A549 (cell line): ENCODE measurements at regions not wholly inside any gene's neighbourhood (a gene's known extent, or its start where the extent isn't known, plus 50 kb on each side); places are given as distances from the start of the nearest gene placed in this dataset.
A peak's percentile ranks its signal among the peaks of the same experiment; 100 is the strongest.

ENCODE experiments used
- ATAC-seq, 2 experiments: fragments of 200-7000 bp in 1 of 2; fragments of >200 bp in 1 of 2; cut with Nextera tagmentation in 1 of 2; cut with Tn5 transposase in 1 of 2; 3 replicates each; pipeline versions ENCODE4 v1.8.0 to v1.9.1; 2018 to 2020; ENCODE audit warnings: mild to moderate bottlenecking in 1 of 2, moderate library complexity in 1 of 2
- CTCF ChIA-PET: fragments of 300-600 bp; sonication (Branson Sonifier 250); formaldehyde crosslinking; extraction: SDS; loops from one replicate; lab custom pipeline; 2021; ENCODE audit warnings: antibody characterized with exemption, inconsistent platforms; lab: Yijun Ruan, JAX
- POLR2A ChIA-PET: fragments of 350-600 bp; formaldehyde crosslinking; extraction: SDS; loops from one replicate; lab custom pipeline; 2021; ENCODE audit warnings: antibody characterized with exemption, inconsistent platforms; lab: Yijun Ruan, JAX
- DNase-seq, 2 experiments: peaks; one replicate each; pipeline versions ENCODE4 v3.0.0 to v3.0.0-alpha.2; 2011 to 2016; ENCODE audit warnings: low read depth in 1 of 2, low spot score in 1 of 2
- FAIRE-seq: peaks from 2 replicates; lab custom pipeline; 2011; peaks lifted over from hg19 to GRCh38; lab: Jason Lieb, UNC
- H3K27ac ChIP-seq, 2 experiments: fragments of >200 bp; sonication (Bioruptor Twin); formaldehyde crosslinking; 3 replicates each; pipeline ENCODE4 v1.5.1; 2016 to 2017
- H3K4me1 ChIP-seq: fragments of >200 bp; sonication (Bioruptor Twin); formaldehyde crosslinking; 3 replicates; pipeline ENCODE4 v1.6.1; 2016
- H3K4me2 ChIP-seq: fragments of >200 bp; sonication (Bioruptor Twin); formaldehyde crosslinking; 3 replicates; pipeline ENCODE4 v1.6.1; 2016
- H3K4me3 ChIP-seq: fragments of >200 bp; sonication (Bioruptor Twin); formaldehyde crosslinking; 3 replicates; pipeline ENCODE4 v1.5.1; 2016
- H3K9me3 ChIP-seq: fragments of >200 bp; sonication (Bioruptor Twin); formaldehyde crosslinking; 3 replicates; pipeline ENCODE4 v1.6.1; 2016
- CBX2 ChIP-seq: fragments of 200-600 bp; sonication (generic); IDR thresholded peaks from 2 replicates; pipeline ENCODE4 v1.6.1; 2016; ENCODE audit warnings: low read depth, mild to moderate bottlenecking, borderline replicate concordance
- CBX8 ChIP-seq: fragments of 200-600 bp; sonication (generic); IDR thresholded peaks from 2 replicates; pipeline ENCODE4 v1.6.1; 2016
- EP300 ChIP-seq, 2 experiments: fragments of >200 bp; sonication (Bioruptor Twin); formaldehyde crosslinking; IDR thresholded peaks; 2 replicates in 1 of 2; 3 replicates in 1 of 2; pipeline ENCODE4 v1.6.1; 2016 to 2017
- ESRRA ChIP-seq: fragments of 150-350 bp; IDR thresholded peaks from 2 replicates; pipeline ENCODE4 v1.6.1; 2014; ENCODE audit warnings: mild to moderate bottlenecking, low read length, borderline replicate concordance
- FOSB ChIP-seq: fragments of 250-450 bp; sonication (Bioruptor Pico); IDR thresholded peaks from 2 replicates; pipeline ENCODE4 v1.5.0; 2020; ENCODE audit warnings: mild to moderate bottlenecking, moderate library complexity
- FOSL2 ChIP-seq, 2 experiments: fragments of 450-650 bp in 1 of 2; fragments of >200 bp in 1 of 2; sonication (Bioruptor Twin) in 1 of 2; formaldehyde crosslinking; IDR thresholded peaks; 2 replicates each; pipeline versions ENCODE4 v1.5.0 to v1.6.1; 2016 to 2020; ENCODE audit warnings: mild to moderate bottlenecking in 1 of 2, moderate library complexity in 1 of 2
- HOXB13 ChIP-seq: fragments of 250-450 bp; sonication (Bioruptor Pico); IDR thresholded peaks from 2 replicates; pipeline ENCODE4 v1.5.0; 2020; ENCODE audit warnings: low read depth, mild to moderate bottlenecking, moderate library complexity
- HOXB5 ChIP-seq: fragments of 250-450 bp; sonication (Bioruptor Pico); IDR thresholded peaks from 2 replicates; pipeline ENCODE4 v1.5.0; 2020; ENCODE audit warnings: mild to moderate bottlenecking, moderate library complexity
- MAFK ChIP-seq: fragments of 450-650 bp; IDR thresholded peaks from 2 replicates; pipeline ENCODE4 v1.6.1; 2014; ENCODE audit not compliant: partially characterized antibody
- MYC ChIP-seq: IDR thresholded peaks from 2 replicates; pipeline ENCODE4 v1.6.1; 2012; ENCODE audit warnings: mild to moderate bottlenecking, inconsistent platforms, low read length, improper control_type of control experiment, borderline replicate concordance
- NPAS2 ChIP-seq: fragments of 250-450 bp; sonication (Bioruptor Pico); IDR thresholded peaks from 2 replicates; pipeline ENCODE4 v1.8.0; 2022; ENCODE audit warnings: mild to moderate bottlenecking, moderate library complexity, borderline replicate concordance
- PHF8 ChIP-seq: fragments of 200-600 bp; sonication (generic); IDR thresholded peaks from 2 replicates; pipeline ENCODE4 v1.6.1; 2016; ENCODE audit warnings: low read depth, mild to moderate bottlenecking, antibody characterized with exemption, moderate library complexity, borderline replicate concordance
- POLR2AphosphoS2 ChIP-seq: conservative IDR thresholded peaks from 2 replicates; pipeline ENCODE4 v1.6.1; 2012; ENCODE audit warnings: low read length, improper control_type of control experiment, inconsistent platforms
- RCOR1 ChIP-seq: fragments of 150-350 bp; IDR thresholded peaks from 2 replicates; pipeline ENCODE4 v1.6.1; 2014; ENCODE audit warnings: antibody characterized with exemption, low read length, low read depth
- RFX5 ChIP-seq: fragments of 450-650 bp; IDR thresholded peaks from 2 replicates; pipeline ENCODE4 v1.7.1; 2014; ENCODE audit warnings: antibody characterized with exemption, mild to moderate bottlenecking, moderate library complexity
- TFCP2L1 ChIP-seq: fragments of 250-450 bp; sonication (Bioruptor Pico); IDR thresholded peaks from 2 replicates; pipeline ENCODE4 v1.5.0; 2021; ENCODE audit warnings: mild to moderate bottlenecking
- ZC3H11A ChIP-seq: fragments of 450-650 bp; IDR thresholded peaks from 2 replicates; pipeline ENCODE4 v1.6.1; 2014; ENCODE audit warnings: antibody characterized with exemption, mild to moderate bottlenecking
- ZFP36 ChIP-seq: fragments of 450-650 bp; IDR thresholded peaks from 2 replicates; pipeline ENCODE4 v1.6.1; 2014; ENCODE audit warnings: borderline replicate concordance; ENCODE audit not compliant: partially characterized antibody
- ZSCAN20 ChIP-seq: fragments of 250-450 bp; sonication (Bioruptor Pico); IDR thresholded peaks from 2 replicates; pipeline ENCODE4 v1.8.0; 2022; ENCODE audit warnings: mild to moderate bottlenecking, moderate library complexity
- WGBS: methylation state at CpG from one replicate; pipeline ENCODE4 v1.1.6; 2017; ENCODE audit errors: missing lambda C conversion rate; 5-methylcytosine and 5-hydroxymethylcytosine counted together
- TF ChIP-seq, protein P1 (sequence below): fragments of 250-450 bp; sonication (Bioruptor Pico); IDR thresholded peaks from 2 replicates; pipeline ENCODE4 v1.5.0; 2021; ENCODE audit warnings: mild to moderate bottlenecking, moderate library complexity, borderline replicate concordance
- TF ChIP-seq, protein P2 (sequence below): fragments of >200 bp; sonication (Bioruptor Twin); formaldehyde crosslinking; IDR thresholded peaks from 3 replicates; pipeline ENCODE4 v1.6.1; 2016
- TF ChIP-seq, protein P3 (sequence below): fragments of 450-650 bp; IDR thresholded peaks from 2 replicates; pipeline ENCODE4 v1.6.1; 2014; ENCODE audit warnings: antibody characterized with exemption

DNA sequence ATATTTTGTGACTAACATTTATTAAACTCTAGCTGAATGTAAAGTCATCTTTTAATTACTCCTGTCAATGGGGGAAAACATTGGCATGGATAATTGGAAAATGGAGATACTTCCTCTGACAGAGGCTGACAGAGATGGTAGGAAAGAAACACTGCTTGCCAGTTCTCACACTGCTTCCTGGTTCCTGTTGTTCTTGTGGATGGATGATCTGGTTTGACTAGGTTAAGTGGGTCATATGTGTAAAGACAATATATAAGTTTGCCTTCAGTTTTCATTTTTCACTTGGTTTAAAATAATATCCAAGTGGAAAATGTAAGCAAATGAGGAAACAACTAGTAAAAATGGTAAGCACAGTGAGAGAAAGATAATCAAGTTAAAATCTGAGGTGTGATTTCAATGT is 188.8 kb upstream of the CWC22 start:
- ATAC-seq (no peak), FAIRE-seq (no peak), DNase-seq (no peak)
- Histone ChIP-seq H3K27ac (no peak overlapping the region), H3K4me3 (no peak overlapping the region), H3K4me2 (no peak overlapping the region), H3K9me3 (no peaks in the 10 kb centered on the region), H3K4me1 (no peaks in the 10 kb centered on the region)
- ChIA-PET POLR2A (no interaction called here), CTCF (no interaction called here)
- TF ChIP-seq ZFP36 (no peak), CBX2 (no peak), FOSB (CRISPR knock-in tag) (no peak), HOXB5 (CRISPR knock-in tag) (no peak), HOXB13 (no peak), ZC3H11A (no peak), ESRRA (no peak), CBX8 (no peak), ZSCAN20 (CRISPR knock-in tag) (no peak), RFX5 (no peak), RCOR1 (no peak), EP300 (IDR thresholded peaks at IDR 0.05) (no peak)
- TF ChIP-seq, protein P1, sequence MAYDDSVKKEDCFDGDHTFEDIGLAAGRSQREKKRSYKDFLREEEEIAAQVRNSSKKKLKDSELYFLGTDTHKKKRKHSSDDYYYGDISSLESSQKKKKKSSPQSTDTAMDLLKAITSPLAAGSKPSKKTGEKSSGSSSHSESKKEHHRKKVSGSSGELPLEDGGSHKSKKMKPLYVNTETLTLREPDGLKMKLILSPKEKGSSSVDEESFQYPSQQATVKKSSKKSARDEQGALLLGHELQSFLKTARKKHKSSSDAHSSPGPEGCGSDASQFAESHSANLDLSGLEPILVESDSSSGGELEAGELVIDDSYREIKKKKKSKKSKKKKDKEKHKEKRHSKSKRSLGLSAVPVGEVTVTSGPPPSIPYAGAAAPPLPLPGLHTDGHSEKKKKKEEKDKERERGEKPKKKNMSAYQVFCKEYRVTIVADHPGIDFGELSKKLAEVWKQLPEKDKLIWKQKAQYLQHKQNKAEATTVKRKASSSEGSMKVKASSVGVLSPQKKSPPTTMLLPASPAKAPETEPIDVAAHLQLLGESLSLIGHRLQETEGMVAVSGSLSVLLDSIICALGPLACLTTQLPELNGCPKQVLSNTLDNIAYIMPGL (CRISPR knock-in tag) = no peak
- TF ChIP-seq, protein P2, sequence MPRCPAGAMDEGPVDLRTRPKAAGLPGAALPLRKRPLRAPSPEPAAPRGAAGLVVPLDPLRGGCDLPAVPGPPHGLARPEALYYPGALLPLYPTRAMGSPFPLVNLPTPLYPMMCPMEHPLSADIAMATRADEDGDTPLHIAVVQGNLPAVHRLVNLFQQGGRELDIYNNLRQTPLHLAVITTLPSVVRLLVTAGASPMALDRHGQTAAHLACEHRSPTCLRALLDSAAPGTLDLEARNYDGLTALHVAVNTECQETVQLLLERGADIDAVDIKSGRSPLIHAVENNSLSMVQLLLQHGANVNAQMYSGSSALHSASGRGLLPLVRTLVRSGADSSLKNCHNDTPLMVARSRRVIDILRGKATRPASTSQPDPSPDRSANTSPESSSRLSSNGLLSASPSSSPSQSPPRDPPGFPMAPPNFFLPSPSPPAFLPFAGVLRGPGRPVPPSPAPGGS = no peak
- TF ChIP-seq, protein P3, sequence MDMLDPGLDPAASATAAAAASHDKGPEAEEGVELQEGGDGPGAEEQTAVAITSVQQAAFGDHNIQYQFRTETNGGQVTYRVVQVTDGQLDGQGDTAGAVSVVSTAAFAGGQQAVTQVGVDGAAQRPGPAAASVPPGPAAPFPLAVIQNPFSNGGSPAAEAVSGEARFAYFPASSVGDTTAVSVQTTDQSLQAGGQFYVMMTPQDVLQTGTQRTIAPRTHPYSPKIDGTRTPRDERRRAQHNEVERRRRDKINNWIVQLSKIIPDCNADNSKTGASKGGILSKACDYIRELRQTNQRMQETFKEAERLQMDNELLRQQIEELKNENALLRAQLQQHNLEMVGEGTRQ = no peak

DNA sequence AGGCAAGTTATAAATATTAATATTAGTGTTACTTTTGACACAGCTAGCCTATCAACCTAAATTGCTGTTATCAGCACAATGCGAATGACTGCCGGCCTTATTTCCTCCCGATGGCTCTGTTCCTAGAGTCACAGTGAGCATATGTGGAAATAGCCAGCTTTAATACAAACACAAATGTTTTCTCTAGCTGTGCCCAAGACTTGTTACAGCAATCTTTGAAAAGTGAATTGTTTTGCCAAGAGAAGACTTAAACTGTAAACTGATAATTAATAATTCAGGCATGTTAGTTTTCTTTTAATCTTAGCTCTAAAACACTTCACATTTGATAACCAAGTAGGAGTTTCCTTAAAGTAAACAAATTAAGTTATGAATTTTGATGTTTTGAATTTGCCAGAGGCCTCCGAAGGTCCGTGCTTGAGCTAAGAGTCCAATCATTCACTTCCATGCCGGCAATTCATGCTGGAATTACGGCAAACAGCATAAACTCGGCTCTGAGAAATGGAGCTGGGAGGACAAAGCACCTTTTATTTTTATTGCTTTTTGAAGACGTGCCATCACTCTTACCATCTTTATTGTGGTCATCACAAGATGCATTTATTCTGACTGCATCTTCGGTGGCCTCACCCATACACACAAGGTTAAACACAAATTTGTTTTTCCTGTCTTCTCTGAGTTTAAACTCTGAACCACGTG is 184.5 kb upstream of the CWC22 start:
- H3K4me1 ChIP-seq = no peaks in the 10 kb centered on the region
- ChIA-PET POLR2A (no interaction called here), CTCF (interaction anchor here (1.2 kb wide), 1 partner anchor 14 kb away, joined by 4 read pairs; no protein-coding TSS in a partner anchor)
- WGBS = 72% methylated on average over 11 of the region's 11 CpGs
- H3K27ac ChIP-seq = no peak overlapping the region
- TF ChIP-seq FOSL2 (IDR thresholded peaks at IDR 0.05) (no peak), FOSL2 (CRISPR knock-in tag; IDR thresholded peaks at IDR 0.05) (no peak), MAFK (peak; percentile 51)
- DNase-seq (no peak), FAIRE-seq (no peak), ATAC-seq (no peak)
- no peaks in the 10 kb centered on the region for H3K9me3 ChIP-seq
- H3K4me2 ChIP-seq = no peak overlapping the region
- H3K4me3 ChIP-seq = no peak overlapping the region

DNA sequence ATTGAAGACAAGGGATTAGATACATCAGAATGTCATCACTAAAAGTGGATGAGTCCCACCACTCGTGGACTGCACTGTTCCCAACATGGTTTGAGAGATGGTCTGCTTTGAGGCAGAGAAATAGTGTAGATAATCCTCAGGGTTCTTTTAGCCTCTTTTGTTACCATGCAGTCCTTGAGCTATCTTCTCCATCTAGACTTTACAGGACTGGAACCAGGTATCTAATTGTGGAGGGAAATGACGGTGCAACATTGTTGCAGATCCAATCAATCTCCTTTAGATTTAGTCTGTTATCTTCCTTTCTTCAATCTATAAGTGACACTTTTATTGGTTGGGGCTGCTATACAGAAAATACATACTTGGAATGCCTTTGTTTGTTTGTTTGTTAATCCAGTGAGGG is 183.8 kb upstream of the CWC22 start:
- ChIA-PET POLR2A (no interaction called here), CTCF (no interaction called here)
- Histone ChIP-seq H3K4me1 (no peaks in the 10 kb centered on the region), H3K4me2 (no peak overlapping the region), H3K4me3 (no peak overlapping the region), H3K9me3 (no peaks in the 10 kb centered on the region), H3K27ac (no peak overlapping the region)
- ATAC-seq = no peak
- no peak for FAIRE-seq
- no peak for DNase-seq
- 73% methylated on average over 2 of the region's 2 CpGs for WGBS
- TF ChIP-seq TFCP2L1 (CRISPR knock-in tag) (no peak), EP300 (IDR thresholded peaks at IDR 0.05) (no peak), MYC (no peak), PHF8 (no peak), ZFP36 (no peak), NPAS2 (no peak), POLR2AphosphoS2 (no peak)
- TF ChIP-seq, protein P2 = no peak
